ENCODE measurements at regions not wholly inside any gene's neighbourhood (a gene's known extent, or its start where the extent isn't known, plus 50 kb on each side); places are given as distances from the start of the nearest gene placed in this dataset.
"Not testable (repeated sequence)": the region's sequence is repeated elsewhere in the genome, so short reads cannot be mapped to it uniquely, and the experiment has no call there.

DNA sequence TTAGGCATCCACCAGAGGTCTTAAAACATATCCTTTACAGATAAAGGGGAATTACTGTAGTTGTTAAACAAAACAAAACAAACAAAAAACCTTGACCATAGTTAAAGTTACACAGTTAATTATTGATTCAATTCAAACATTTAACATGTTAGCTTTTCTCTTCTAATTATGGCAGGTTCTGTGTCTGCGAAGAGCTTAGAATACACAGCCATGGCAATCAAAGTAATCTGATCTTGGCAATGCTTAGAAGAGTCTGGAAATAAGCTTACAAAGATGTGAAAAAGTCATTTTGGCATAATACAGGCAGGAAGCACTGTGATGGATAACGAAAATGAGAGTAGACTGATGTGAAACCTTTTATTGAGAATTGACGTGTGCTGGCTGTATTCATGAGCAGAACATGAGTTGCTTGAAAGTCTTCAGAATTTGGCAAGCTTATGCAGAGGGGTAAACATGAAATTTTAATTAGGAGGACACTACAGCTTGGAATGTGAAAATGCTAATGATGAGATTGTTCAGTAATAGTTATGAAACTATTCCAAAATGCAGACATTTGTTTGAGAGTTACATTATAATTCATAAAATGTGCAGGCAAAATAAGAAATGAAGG lies 629.6 kb downstream of the FSCB start:
- no peak for DNase-seq (ENCODE audit: low read depth)

- no peak for DNase-seq (ENCODE audit: low read depth)
Measured at GRCh38 chr14:43872752-43873655, 634.1 kb downstream of the FSCB start.

- no peak for DNase-seq (ENCODE audit: low read depth)
Measured at GRCh38 chr14:43872222-43872621, 634.9 kb downstream of the FSCB start.

- no peak for DNase-seq (ENCODE audit: low read depth)
Measured at GRCh38 chr14:43858981-43859380, 648.1 kb downstream of the FSCB start.

- DNase-seq (ENCODE audit: low read depth): no peak
Measured at GRCh38 chr14:43855556-43855955, 651.5 kb downstream of the FSCB start.

GRCh38 chr14:43853541-43853940 lies 653.5 kb downstream of the FSCB start:
- DNase-seq (ENCODE audit: low read depth): no peak

DNA sequence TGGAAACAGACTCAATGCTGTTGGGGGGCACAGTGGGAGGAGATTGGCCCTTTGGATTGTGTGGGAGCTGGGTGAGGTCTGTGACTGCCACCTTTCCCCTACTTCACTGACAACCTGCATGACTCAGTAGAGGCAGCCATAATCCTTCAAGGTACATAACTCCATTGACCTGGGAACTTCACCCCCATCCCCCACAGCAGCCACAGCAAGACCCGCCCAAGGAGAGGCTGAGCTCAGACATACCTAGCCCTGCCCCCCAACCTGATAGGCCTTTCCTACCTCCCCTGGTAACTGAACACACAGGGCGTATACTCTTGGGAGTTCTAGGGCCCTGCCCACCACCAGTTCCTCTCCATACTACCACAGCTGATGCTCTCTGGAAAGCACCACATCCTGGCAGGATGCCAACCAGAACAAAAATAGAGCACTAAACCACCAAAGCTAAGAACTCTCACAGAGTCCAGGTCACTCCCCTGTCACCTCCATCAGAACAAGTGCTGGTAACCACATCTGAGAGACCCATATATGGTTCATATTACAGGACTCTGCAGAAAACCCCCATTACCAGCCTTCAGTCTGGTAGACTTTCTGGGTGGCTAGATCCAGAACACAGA lies 703.9 kb downstream of the FSCB start:
- peak; percentile 11 for DNase-seq (ENCODE audit: low read depth)

- DNase-seq (ENCODE audit: low read depth): no peak
Measured at GRCh38 chr14:43795600-43796228, 711.4 kb downstream of the FSCB start.

DNA sequence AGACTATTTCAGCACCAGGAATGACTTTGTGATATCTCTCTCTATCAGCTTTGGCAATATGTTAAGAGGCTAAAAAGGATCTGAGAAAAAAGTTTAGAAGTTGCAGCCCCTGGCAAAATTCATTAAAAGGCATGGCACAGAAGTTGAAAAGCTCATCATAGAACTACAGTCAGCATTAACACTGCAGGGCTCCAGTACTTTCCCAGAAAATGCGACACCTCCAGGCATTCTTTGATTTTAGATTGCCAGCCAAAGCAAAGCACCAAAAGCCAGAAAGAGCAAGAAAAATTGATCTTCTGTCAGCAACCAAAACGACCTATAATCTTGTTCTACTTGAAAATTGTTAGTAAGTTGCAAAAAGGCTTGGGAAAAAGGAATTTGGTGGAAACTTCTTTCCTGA lies 713.5 kb downstream of the FSCB start:
- DNase-seq (ENCODE audit: low read depth): no peak

DNA sequence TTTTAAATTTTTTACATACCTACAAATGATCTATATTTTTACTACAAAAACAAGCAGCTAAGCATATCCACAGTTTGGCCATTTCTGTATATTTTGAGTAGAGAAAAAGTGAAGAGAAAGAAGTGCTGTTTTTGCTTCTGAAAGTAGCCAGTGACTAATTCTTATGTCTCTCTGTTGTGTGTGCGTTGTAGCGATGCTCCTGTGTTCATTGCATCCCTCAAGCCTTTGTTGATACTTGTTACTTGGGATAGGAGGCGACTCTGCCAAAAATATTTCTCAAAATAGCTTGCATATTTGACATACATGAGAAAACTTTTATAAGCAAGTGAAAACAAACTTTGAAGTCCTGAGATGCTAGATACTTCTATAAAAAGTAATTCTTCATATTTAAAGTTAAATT lies 714.1 kb downstream of the FSCB start:
- no peak for DNase-seq (ENCODE audit: low read depth)

DNA sequence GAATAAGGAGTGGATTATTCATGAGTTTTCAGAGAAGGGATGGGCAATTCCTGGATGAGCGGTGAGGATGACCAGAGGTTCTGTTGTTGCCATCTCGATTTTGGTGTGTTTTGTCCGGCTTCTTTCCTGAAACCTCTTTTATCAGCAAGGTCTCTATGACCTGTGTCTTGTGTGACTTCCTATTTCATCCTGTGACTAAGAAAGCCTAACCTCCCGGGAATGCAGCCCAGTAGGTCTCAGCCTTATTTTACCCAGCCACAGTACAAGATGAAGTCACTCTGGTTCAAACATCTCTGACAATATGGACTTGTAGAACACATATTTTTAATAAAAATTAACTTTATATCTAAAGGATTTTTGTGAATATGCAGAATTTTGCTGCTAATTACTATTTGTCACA lies 716.4 kb downstream of the FSCB start:
- DNase-seq (ENCODE audit: low read depth): peak; percentile 39

DNA sequence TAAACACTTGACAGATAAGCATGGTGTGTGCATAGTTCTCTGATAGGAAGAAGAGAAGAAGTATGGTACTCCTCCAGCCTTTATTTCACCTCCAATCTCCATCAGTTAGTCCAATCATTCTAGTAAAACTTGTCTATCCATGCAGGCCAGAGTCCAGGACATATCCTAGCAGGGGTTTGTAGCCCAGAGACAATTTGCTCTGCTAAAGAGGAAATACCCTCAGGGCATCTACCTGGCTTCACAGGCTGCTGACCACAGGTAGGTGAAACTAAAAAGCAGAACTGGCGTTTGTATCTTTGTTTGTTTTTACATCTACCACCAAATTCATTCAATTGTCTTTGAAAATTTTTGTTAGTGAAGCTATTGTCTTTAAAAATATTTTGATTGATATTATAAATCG lies 717.6 kb downstream of the FSCB start:
- no peak for DNase-seq (ENCODE audit: low read depth)

GRCh38 chr14:43786066-43786762 lies 720.9 kb downstream of the FSCB start:
- no peak for DNase-seq (ENCODE audit: low read depth)

DNA sequence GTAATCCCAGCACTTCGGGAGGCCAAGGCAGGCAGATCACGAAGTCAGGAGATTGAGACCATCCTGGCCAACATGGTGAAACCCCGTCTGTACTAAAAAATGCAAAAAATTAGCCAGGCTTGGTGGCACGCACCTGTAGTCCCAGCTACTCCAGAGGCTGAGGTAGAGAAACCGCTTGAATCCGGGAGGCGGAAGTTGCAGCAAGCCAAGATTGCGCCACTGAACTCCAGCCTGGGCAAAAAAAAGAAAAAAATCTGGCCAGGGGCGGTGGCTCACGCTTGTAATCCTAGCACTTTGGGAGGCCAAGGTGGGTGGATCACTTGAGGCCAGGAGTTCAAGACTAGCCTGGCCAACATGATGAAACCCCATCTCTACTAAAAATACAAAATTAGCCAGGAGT lies 722.7 kb downstream of the FSCB start:
- DNase-seq (ENCODE audit: low read depth): not testable (repeated sequence)

GRCh38 chr14:43778937-43779639 lies 728.0 kb downstream of the FSCB start:
- DNase-seq (ENCODE audit: low read depth): no peak

DNA sequence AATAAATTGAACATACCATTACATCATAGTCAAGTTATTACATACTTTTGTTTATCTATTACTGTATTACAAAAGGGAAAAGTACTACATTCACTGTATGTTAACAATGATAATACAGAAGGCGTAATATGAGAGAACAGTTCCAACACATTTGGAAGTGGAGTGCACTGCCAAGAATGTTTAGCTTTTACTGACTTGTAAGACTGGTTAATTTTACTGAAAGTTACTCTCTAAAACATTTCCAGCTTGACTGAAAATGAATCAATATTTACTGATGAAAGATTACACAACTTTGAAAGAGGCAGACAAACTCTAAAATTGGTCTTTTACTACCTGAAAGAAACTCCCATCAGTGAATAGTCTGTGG lies 728.5 kb downstream of the FSCB start:
- DNase-seq (ENCODE audit: low read depth): no peak

GRCh38 chr14:43765474-43765873 lies 741.6 kb downstream of the FSCB start:
- peak; percentile 2 for DNase-seq (ENCODE audit: low read depth)

- no peak for DNase-seq (ENCODE audit: low read depth)
Measured at GRCh38 chr14:43764433-43764832, 742.6 kb downstream of the FSCB start.

DNA sequence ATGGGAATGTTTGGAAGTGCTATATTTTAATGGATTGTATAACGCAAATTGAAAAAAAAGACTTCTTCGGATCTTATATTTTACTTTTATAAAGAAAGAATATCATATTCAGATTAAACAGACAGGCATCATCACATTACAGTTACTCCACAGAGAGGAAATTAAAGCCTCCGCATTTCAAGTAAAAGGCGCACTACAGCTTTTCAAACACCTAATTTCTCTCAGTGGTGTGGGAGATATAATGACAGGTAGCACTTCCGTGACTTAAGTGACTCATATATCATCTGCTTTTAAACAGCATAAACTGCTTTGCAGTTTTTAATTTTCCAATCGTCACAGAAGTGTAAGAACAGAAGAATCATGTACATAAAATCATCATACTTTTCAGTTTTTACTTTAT lies 751.4 kb downstream of the FSCB start:
- DNase-seq (ENCODE audit: low read depth): no peak

GRCh38 chr14:43754838-43755237 lies 752.2 kb downstream of the FSCB start:
- DNase-seq (ENCODE audit: low read depth): no peak

GRCh38 chr14:43745746-43746145 lies 761.3 kb downstream of the FSCB start:
- no peak for DNase-seq (ENCODE audit: low read depth)

Measured in HT1080 (cell line).